GM10248 (cell line): ENCODE measurements at regions not wholly inside any gene's neighbourhood (a gene's known extent, or its start where the extent isn't known, plus 50 kb on each side); places are given as distances from the start of the nearest gene placed in this dataset.

Source experiments
- CTCF ChIA-PET: fragments of 300-600 bp; sonication (Branson Sonifier 250); formaldehyde crosslinking; extraction: SDS; loops from one replicate; lab custom pipeline; 2021; ENCODE audit warnings: antibody characterized with exemption; lab: Yijun Ruan, JAX
- POLR2A ChIA-PET: fragments of 350-650 bp; sonication (Branson Sonifier 250); formaldehyde crosslinking; extraction: SDS; loops from one replicate; lab custom pipeline; 2020; ENCODE audit warnings: antibody characterized with exemption; lab: Yijun Ruan, JAX
- DNase-seq: peaks from one replicate; pipeline ENCODE4 v3.0.0; 2012; ENCODE audit errors: extremely low spot score
- TF ChIP-seq, protein P1 (sequence below): IDR thresholded peaks from 2 replicates; pipeline ENCODE4 v1.5.1; 2012; ENCODE audit warnings: mild to moderate bottlenecking, low read depth; ENCODE audit errors: extremely low read depth, missing control alignments, control extremely low read depth

DNA sequence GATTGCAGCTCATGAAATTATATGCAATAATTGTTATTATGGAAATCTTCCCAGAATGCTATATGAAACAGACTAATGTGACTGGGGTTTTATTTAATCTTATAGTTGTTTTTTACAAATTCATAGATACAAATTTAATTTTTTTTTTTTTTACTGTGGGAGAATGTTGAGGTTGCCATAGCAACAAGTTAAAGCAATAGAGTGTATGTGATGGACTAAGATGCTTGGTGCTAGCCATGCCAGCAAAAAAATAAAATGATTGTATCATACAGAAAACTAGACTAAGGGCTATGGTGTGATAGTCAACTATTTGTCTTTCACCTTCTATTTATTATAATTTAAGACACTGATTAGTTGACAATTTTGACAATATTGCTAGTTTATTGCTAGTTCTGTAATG lies 163.2 kb upstream of the BLID start:
- CTCF ChIA-PET, result no interaction called here
- TF ChIP-seq, protein P1, sequence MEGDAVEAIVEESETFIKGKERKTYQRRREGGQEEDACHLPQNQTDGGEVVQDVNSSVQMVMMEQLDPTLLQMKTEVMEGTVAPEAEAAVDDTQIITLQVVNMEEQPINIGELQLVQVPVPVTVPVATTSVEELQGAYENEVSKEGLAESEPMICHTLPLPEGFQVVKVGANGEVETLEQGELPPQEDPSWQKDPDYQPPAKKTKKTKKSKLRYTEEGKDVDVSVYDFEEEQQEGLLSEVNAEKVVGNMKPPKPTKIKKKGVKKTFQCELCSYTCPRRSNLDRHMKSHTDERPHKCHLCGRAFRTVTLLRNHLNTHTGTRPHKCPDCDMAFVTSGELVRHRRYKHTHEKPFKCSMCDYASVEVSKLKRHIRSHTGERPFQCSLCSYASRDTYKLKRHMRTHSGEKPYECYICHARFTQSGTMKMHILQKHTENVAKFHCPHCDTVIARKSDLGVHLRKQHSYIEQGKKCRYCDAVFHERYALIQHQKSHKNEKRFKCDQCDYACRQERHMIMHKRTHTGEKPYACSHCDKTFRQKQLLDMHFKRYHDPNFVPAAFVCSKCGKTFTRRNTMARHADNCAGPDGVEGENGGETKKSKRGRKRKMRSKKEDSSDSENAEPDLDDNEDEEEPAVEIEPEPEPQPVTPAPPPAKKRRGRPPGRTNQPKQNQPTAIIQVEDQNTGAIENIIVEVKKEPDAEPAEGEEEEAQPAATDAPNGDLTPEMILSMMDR, result no peak
- DNase-seq, result no peak
- POLR2A ChIA-PET, result no interaction called here

DNA sequence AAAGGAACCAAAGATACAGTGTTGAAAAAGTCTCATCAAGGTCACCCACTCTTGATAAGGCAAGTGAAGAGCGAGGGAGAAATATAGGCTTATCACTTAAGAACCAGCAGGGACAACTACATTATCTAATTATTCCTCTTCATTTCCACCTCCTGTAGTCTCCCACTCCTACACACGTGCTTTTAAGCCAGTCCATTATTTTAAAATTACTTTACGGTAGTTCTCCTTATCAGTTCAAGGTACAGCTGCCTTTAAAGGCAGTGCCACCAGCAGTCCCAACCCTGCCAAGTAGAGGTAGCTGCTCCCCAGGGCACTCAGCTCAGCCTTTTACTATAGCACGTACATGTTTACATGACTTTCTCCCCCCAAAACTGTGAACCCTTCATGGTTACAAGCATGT lies 161.5 kb upstream of the BLID start:
- POLR2A ChIA-PET, result no interaction called here
- CTCF ChIA-PET, result no interaction called here
- TF ChIP-seq, protein P1, result no peak
- DNase-seq, result no peak

DNA sequence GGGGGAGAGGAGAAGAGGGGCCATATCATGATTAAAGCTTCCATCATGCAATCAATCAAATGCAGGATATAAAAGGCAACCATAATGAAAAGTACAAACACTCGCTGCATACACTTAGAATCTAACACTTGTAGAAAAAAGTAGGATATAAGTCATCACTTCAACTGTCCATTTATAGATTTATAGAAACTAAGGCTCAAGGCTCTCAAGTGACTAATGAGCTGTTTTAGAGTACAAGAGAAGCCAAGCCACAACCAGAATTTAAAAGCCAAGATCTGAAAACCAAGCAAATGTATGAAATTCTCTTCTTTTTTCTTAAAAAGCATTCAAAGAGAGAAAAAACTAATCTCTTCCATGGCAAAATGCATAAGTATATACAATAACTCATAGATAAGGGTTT lies 160.2 kb upstream of the BLID start:
- POLR2A ChIA-PET, result no interaction called here

DNA sequence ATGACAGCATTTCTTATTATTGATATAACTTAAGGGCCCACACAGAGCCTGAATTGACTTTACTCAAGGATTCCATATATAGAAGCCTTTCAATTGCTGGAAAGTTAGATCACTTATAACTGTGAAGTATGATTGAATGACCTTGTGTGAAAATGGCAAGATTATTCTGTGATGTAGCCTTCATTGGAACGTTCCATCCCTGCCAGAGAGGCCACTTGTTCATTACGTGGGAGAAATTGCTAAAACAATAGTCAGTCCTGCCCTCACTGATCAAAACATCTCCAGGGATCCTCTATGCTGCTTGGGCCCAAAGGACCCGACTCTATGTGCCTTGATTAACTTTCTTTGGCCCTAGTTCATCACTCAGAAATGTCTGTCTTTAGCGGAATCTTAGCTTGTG lies 159.5 kb upstream of the BLID start:
- TF ChIP-seq, protein P1, result no peak
- CTCF ChIA-PET, result no interaction called here
- DNase-seq, result no peak
- POLR2A ChIA-PET, result no interaction called here

More for the DNA sequence above, 160.2 kb upstream of the BLID start:
- TF ChIP-seq, protein P1, result no peak
- DNase-seq, result no peak
- CTCF ChIA-PET, result no interaction called here

DNA sequence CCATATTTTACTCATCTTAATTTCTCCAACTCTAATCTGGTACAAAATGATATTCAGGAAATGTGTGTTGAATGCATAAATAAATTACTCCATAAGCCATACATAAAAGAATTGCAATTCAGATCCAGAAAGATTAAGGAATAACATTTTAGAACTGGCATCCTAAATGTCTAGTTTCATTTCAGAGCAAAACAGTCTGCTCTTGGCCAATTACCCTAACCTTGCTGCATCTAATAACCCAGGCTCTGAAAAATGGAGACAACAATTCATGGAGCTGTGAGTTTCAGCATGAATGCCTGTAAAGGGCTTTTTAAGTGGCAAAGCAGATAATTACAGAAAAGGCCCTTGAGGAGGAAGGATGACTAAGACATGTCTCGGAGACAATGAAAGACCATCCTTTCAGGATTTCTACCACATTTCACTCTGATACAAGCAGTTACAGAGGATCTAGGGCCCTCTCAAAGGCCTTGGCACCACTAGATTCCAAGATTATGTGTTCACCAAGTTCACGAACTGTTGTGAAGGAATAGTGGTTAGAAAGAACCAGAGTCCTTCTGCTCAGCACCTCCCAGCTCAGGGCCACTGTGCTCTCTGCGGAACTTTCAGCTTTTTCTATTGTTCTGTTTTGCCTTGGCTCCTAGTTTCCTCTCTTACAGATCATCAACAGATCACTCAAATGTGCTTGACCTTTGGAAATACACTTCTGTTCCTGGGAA lies 157.6 kb upstream of the BLID start:
- ChIA-PET CTCF (no interaction called here), POLR2A (no interaction called here)
- TF ChIP-seq, protein P1, result no peak
- no peak for DNase-seq

DNA sequence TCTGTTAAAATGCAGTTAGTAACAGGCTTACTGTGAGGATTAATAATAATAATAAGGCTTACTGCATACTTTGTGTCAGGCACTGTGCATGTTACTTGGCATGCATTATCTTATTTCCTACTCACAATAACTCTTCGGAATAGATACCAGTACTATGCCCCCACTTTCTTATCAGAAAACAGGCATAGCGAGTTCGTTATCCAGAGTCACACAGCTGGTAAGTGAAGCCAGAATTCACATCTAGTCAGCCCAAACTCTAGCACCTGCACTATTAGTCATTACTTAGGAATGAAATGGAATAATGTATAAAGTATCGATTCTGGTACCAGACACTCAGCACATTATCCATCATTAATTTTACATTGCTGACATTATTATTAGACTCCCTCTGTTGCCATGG lies 155.7 kb upstream of the BLID start:
- POLR2A ChIA-PET, result no interaction called here
- no peak for DNase-seq
- CTCF ChIA-PET, result no interaction called here
- TF ChIP-seq, protein P1, result no peak
